PC-3 (cell line): ENCODE measurements at regions not wholly inside any gene's neighbourhood (a gene's known extent, or its start where the extent isn't known, plus 50 kb on each side); places are given as distances from the start of the nearest gene placed in this dataset.

ENCODE experiments used
- ATAC-seq: fragments of 200-7000 bp; cut with Tn5 transposase; 2 replicates; pipeline ENCODE4 v1.9.1; 2020; ENCODE audit warnings: mild to moderate bottlenecking, moderate library complexity
- BruUV-seq: library from RNA; stranded (reverse); fragments of 400-500 nt; replicated peaks from 2 replicates; lab custom pipeline; 2021; lab: Mats Ljungman, UMichigan
- CTCF ChIA-PET: fragments of 300-600 bp; sonication (Branson Sonifier 250); formaldehyde crosslinking; loops from one replicate; lab custom pipeline; 2022; ENCODE audit warnings: antibody characterized with exemption; lab: Charles Lee
- POLR2A ChIA-PET: fragments of 300-600 bp; sonication (Branson Sonifier 250); formaldehyde crosslinking; loops from one replicate; lab custom pipeline; 2022; ENCODE audit warnings: antibody characterized with exemption; ENCODE audit not compliant: unreplicated experiment; lab: Charles Lee
- DNase-seq: peaks from one replicate; pipeline ENCODE4 v3.0.0-alpha.2; 2015
- H2AFZ ChIP-seq: fragments of 300-600 bp; sonication (generic); 2 replicates; pipeline ENCODE4 v1.6.0; 2016; ENCODE audit warnings: antibody characterized with exemption, low read length
- H3F3A ChIP-seq: fragments of 300-600 bp; sonication (generic); one replicate; pipeline ENCODE4 v1.6.0; 2017; ENCODE audit warnings: antibody characterized with exemption, low read length, control low read depth, mild to moderate bottlenecking; ENCODE audit not compliant: unreplicated experiment
- H3K27ac ChIP-seq: fragments of 300-600 bp; sonication (generic); 2 replicates; pipeline ENCODE4 v1.5.1; 2016; ENCODE audit warnings: mild to moderate bottlenecking, low read length
- H3K27me3 ChIP-seq: fragments of 300-600 bp; sonication (generic); 2 replicates; pipeline ENCODE4 v1.6.1; 2016; ENCODE audit warnings: low read length, mixed read lengths
- H3K36me3 ChIP-seq: fragments of 300-600 bp; sonication (generic); 2 replicates; pipeline ENCODE4 v1.6.1; 2016; ENCODE audit warnings: low read depth, mixed run types, low read length, mixed read lengths
- H3K4me1 ChIP-seq: fragments of 300-600 bp; sonication (generic); 2 replicates; pipeline ENCODE4 v1.5.1; 2016; ENCODE audit warnings: low read length; ENCODE audit not compliant: insufficient read depth
- H3K4me2 ChIP-seq: fragments of 300-600 bp; sonication (generic); 2 replicates; pipeline ENCODE4 v1.6.0; 2016; ENCODE audit warnings: low read length
- H3K4me3 ChIP-seq: fragments of 300-600 bp; sonication (generic); 2 replicates; pipeline ENCODE4 v1.5.1; 2016; ENCODE audit warnings: mild to moderate bottlenecking, low read length, mixed read lengths
- H3K79me2 ChIP-seq: fragments of 300-600 bp; sonication (generic); 2 replicates; pipeline ENCODE4 v1.6.1; 2017; ENCODE audit warnings: low read length, mixed read lengths
- H3K9ac ChIP-seq: fragments of 300-600 bp; sonication (generic); 2 replicates; pipeline ENCODE4 v1.6.0; 2016; ENCODE audit warnings: mild to moderate bottlenecking, low read length
- H3K9me2 ChIP-seq: fragments of 300-600 bp; sonication (generic); replicated peaks from 2 replicates; pipeline ENCODE4 v1.6.1; 2016; ENCODE audit warnings: mixed run types, low read length, mixed read lengths
- H3K9me3 ChIP-seq: fragments of 300-600 bp; sonication (generic); 2 replicates; pipeline ENCODE4 v1.6.1; 2016; ENCODE audit warnings: low read length, mixed read lengths
- H4K20me1 ChIP-seq: fragments of 300-600 bp; sonication (generic); 2 replicates; pipeline ENCODE4 v1.6.1; 2016; ENCODE audit warnings: low read length, mixed read lengths
- EZH2 ChIP-seq: fragments of 300-600 bp; sonication (generic); IDR thresholded peaks from one replicate; pipeline ENCODE4 v1.6.1; 2017; ENCODE audit warnings: antibody characterized with exemption, mild to moderate bottlenecking, low read length; ENCODE audit not compliant: unreplicated experiment
- EZH2phosphoT487 ChIP-seq: fragments of 300-600 bp; sonication (generic); IDR thresholded peaks from 2 replicates; pipeline ENCODE4 v1.6.1; 2018; ENCODE audit warnings: mild to moderate bottlenecking, antibody characterized with exemption, low read length, borderline replicate concordance
- intact Hi-C: fragments of 100-400 bp; cut with micrococcal nuclease; formaldehyde crosslinking; loops from 2 replicates; pipeline ENCODE4 v1.9.0; 2023
- TF ChIP-seq, protein P1 (sequence below): fragments of 300-600 bp; sonication (generic); conservative IDR thresholded peaks from 2 replicates; pipeline ENCODE4 v1.5.1; 2017; ENCODE audit warnings: antibody characterized with exemption, low read depth, mild to moderate bottlenecking, low read length

DNA sequence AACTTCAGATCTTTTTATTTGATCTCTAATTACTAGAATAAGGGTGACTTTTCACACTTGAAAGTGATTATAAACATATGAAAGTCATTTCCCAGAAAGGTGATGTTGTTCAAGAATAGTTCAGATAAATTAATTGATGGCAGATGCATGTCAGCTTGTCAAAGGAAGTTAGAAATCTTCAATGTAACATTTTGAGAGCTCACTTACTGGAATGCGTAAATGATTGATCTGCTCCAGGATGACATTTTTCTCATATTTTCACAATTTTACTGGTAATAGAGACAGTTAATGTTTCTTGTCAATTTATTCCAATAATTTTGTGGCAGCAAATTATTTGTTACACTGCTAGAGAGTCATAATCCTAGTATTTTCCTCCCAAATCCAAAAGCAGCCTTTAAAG lies 424.2 kb downstream of the PLA2G4A start:
- BruUV-seq = no TSS peak

DNA sequence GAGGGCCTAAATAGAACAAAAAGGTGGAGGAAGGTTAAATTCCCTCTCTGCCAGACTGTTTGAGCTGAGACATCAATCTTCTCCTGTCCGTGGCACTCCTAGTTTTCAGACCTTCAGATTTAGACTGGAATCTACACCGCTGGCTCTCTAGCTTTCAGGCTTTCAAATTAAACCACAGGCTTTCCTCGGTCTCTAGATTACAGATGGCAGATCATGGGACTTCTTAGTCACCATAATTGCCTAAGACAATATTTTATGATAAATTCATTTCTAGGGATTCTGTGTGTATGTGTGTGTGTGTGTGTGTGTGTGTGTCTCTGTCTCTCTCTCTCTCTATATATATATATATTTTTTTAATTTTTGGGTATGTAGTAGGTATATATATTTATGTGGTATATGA lies 428.7 kb downstream of the PLA2G4A start:
- no peak overlapping the region for H3K9ac ChIP-seq
- H2AFZ ChIP-seq = no peak overlapping the region
- no peak overlapping the region for H3K27ac ChIP-seq
- no peaks in the 10 kb centered on the region for H3K9me2 ChIP-seq
- no peaks in the 10 kb centered on the region for H3K9me3 ChIP-seq
- BruUV-seq = no TSS peak
- intact Hi-C loops = no loop called here
- H3K27me3 ChIP-seq = no peaks in the 10 kb centered on the region
- ChIA-PET POLR2A (no interaction called here), CTCF (interaction anchor here (0.5 kb wide), 1 partner anchor 206 kb away, joined by 3 read pairs; no protein-coding TSS in a partner anchor)
- H3K79me2 ChIP-seq = no peaks in the 10 kb centered on the region
- H3K4me3 ChIP-seq = no peak overlapping the region
- no peaks in the 10 kb centered on the region for H3K36me3 ChIP-seq
- H3K4me2 ChIP-seq = no peak overlapping the region
- H3F3A ChIP-seq = no peaks in the 10 kb centered on the region
- H4K20me1 ChIP-seq = no peaks in the 10 kb centered on the region
- H3K4me1 ChIP-seq = no peaks in the 10 kb centered on the region
- DNase-seq (no peak), ATAC-seq (no peak)
- TF ChIP-seq EZH2phosphoT487 (no peak), EZH2 (no peak)
- TF ChIP-seq, protein P1, sequence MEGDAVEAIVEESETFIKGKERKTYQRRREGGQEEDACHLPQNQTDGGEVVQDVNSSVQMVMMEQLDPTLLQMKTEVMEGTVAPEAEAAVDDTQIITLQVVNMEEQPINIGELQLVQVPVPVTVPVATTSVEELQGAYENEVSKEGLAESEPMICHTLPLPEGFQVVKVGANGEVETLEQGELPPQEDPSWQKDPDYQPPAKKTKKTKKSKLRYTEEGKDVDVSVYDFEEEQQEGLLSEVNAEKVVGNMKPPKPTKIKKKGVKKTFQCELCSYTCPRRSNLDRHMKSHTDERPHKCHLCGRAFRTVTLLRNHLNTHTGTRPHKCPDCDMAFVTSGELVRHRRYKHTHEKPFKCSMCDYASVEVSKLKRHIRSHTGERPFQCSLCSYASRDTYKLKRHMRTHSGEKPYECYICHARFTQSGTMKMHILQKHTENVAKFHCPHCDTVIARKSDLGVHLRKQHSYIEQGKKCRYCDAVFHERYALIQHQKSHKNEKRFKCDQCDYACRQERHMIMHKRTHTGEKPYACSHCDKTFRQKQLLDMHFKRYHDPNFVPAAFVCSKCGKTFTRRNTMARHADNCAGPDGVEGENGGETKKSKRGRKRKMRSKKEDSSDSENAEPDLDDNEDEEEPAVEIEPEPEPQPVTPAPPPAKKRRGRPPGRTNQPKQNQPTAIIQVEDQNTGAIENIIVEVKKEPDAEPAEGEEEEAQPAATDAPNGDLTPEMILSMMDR = no peak

More for the DNA sequence above, 424.2 kb downstream of the PLA2G4A start:
- Histone ChIP-seq H3K4me3 (no peak overlapping the region), H3K9me2 (no peaks in the 10 kb centered on the region), H3K36me3 (no peaks in the 10 kb centered on the region), H3K9ac (no peak overlapping the region), H3K79me2 (no peaks in the 10 kb centered on the region), H3K27ac (no peak overlapping the region), H4K20me1 (no peaks in the 10 kb centered on the region), H3K4me1 (no peaks in the 10 kb centered on the region), H3K27me3 (no peaks in the 10 kb centered on the region), H3K9me3 (no peaks in the 10 kb centered on the region), H3F3A (no peaks in the 10 kb centered on the region), H2AFZ (no peak overlapping the region), H3K4me2 (no peak overlapping the region)
- no peak for TF ChIP-seq EZH2phosphoT487
- TF ChIP-seq, protein P1 = no peak
- TF ChIP-seq EZH2 = no peak
- DNase-seq (no peak), ATAC-seq (no peak)
- POLR2A ChIA-PET = no interaction called here
- intact Hi-C loops = no loop called here
- CTCF ChIA-PET = no interaction called here

DNA sequence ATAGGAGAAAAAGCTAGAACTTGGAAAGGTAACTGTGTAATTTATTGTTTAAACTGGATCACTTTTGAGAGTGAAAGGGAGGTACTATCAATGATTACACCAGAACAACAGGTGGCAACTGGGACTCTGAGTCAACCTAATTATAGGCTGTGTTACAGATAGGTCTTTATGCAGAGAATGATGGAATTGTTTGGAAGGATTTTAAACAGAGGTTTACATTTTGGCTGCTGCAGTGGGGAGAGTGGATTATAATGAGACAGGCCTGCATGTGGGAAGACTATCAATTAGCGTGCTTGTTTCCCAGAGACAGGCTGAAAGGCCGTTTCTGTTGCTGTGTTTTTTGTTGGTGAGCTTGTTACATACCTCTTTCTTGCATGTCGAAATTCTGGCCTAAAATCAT lies 432.9 kb downstream of the PLA2G4A start:
- ChIA-PET CTCF (no interaction called here), POLR2A (no interaction called here)
- no peak for DNase-seq
- H3K27me3 ChIP-seq = no peaks in the 10 kb centered on the region
- no peaks in the 10 kb centered on the region for H3K9me2 ChIP-seq
- no peaks in the 10 kb centered on the region for H3K79me2 ChIP-seq
- H3K4me3 ChIP-seq = no peak overlapping the region
- H4K20me1 ChIP-seq = no peaks in the 10 kb centered on the region
- no peak overlapping the region for H2AFZ ChIP-seq
- no peaks in the 10 kb centered on the region for H3K4me1 ChIP-seq
- H3K9ac ChIP-seq = no peak overlapping the region
- no peak for ATAC-seq
- H3K4me2 ChIP-seq = no peak overlapping the region
- BruUV-seq = no TSS peak
- intact Hi-C loops = loop anchor here (10.0 kb wide), 1 partner anchor 733 kb away; no protein-coding TSS in a partner anchor
- H3K27ac ChIP-seq = no peak overlapping the region
- no peaks in the 10 kb centered on the region for H3K36me3 ChIP-seq
- H3F3A ChIP-seq = no peaks in the 10 kb centered on the region
- TF ChIP-seq EZH2phosphoT487 = no peak
- no peak for TF ChIP-seq EZH2
- TF ChIP-seq, protein P1 = no peak
- H3K9me3 ChIP-seq = no peaks in the 10 kb centered on the region
